Coronary artery (tissue), 2 donors: ENCODE measurements at regions not wholly inside any gene's neighbourhood (a gene's known extent, or its start where the extent isn't known, plus 50 kb on each side); places are given as distances from the start of the nearest gene placed in this dataset.

ENCODE experiments used
- DNase-seq: peaks from one replicate; pipeline ENCODE4 v3.0.0-alpha.2; 2017; ENCODE audit warnings: low spot score
- H3K27ac ChIP-seq, 2 donors: fragments of 200-600 bp; sonication (generic); one replicate each; pipeline ENCODE4 v1.5.1; 2016 to 2019
- H3K4me3 ChIP-seq: fragments of 200-600 bp; sonication (generic); 2 replicates; pipeline ENCODE4 v1.5.1; 2016; ENCODE audit warnings: mild to moderate bottlenecking, moderate library complexity
- TF ChIP-seq, protein P1 (sequence below): fragments of 200-600 bp; sonication (generic); IDR thresholded peaks from one replicate; pipeline ENCODE4 v1.5.1; 2019; ENCODE audit warnings: antibody characterized with exemption

DNA sequence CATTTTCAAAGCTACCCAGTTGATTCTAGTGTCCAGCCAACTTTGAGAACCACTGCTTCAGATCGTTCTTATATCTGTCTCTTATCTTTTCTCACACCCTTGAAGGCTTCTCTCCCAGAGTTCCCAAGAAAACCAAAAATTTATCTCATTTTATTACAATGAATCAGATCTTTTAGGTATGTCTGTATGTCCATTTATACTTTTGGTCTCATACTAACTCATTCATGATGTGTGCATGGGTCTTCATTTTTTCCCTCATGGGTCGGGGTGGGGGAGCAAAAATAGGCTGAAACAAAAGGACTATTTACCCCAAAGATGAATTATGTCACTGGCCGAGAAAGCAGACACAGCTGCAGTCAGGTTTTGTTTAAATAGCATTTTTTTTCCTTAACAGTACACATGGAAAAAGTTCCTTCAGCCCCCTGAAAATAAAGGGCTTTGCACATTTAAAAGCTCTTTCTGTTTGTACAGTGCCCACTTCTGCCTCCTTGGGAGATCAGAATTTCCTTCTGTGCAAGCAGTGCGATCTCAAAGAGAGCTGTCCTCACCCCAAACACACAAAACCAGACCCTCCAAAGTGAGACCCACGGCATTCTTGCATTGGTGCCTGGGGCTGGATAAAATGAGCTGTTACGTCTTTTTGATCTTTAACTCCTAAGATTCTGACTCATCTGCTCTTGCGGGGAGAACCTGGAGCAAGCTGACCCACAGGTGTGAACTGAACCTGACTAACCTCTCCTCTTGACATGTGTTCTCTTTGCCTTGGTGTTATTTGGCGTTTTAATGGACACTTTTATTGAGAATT lies 251.2 kb upstream of the ELAC2 start:
- TF ChIP-seq, protein P1, sequence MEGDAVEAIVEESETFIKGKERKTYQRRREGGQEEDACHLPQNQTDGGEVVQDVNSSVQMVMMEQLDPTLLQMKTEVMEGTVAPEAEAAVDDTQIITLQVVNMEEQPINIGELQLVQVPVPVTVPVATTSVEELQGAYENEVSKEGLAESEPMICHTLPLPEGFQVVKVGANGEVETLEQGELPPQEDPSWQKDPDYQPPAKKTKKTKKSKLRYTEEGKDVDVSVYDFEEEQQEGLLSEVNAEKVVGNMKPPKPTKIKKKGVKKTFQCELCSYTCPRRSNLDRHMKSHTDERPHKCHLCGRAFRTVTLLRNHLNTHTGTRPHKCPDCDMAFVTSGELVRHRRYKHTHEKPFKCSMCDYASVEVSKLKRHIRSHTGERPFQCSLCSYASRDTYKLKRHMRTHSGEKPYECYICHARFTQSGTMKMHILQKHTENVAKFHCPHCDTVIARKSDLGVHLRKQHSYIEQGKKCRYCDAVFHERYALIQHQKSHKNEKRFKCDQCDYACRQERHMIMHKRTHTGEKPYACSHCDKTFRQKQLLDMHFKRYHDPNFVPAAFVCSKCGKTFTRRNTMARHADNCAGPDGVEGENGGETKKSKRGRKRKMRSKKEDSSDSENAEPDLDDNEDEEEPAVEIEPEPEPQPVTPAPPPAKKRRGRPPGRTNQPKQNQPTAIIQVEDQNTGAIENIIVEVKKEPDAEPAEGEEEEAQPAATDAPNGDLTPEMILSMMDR: no peak
- Histone ChIP-seq H3K4me3 (no peak overlapping the region), H3K27ac (no peak overlapping the region)
- DNase-seq: no peak

DNA sequence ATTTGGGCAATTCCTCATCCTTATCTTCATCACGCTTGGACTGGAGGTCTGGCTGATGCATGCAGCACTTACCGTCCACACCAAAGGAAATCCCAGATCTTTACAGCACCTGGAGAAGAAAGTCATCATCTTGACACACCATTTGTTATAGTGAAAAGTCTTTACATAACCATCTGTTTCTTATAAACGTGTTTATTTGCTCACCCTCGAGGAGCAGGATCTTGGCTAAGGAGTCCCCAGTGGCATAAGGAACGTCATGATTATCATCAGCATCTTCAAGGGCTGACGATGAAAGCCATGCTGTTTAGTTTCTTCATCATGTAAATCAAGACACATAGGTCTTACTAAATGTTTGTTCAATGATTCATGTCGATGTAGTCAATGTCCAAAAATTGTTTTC lies 248.8 kb upstream of the ELAC2 start:
- Histone ChIP-seq H3K4me3 (no peak overlapping the region), H3K27ac (no peak overlapping the region)
- no peak for DNase-seq
- TF ChIP-seq, protein P1: no peak

DNA sequence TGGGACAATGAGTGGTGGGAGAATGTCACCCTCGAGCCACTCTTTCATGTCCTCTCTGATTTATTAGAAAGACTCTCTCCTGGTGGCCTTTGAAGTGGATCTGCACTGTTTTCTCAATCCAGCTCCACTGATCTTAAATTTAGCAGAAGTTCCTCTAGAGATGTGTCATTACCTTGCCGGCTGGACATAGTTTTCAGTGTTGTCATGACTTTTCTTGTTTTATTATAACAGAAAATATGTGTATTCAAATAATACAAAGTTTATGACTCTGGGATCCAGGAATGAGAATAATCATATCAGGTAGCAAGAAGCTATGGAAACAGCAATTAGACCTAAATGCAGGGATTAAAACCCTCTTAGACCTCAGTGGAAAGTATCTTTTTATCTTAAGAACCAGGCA lies 247.5 kb upstream of the ELAC2 start:
- H3K4me3 ChIP-seq: no peak overlapping the region
- H3K27ac ChIP-seq: no peak overlapping the region
- TF ChIP-seq, protein P1: no peak
- no peak for DNase-seq

- TF ChIP-seq, protein P1: no peak
- H3K27ac ChIP-seq: no peak overlapping the region
- no peak overlapping the region for H3K4me3 ChIP-seq
- no peak for DNase-seq
These were observed 245.9 kb upstream of the ELAC2 start for GRCh38 chr17:13263746-13264145.

DNA sequence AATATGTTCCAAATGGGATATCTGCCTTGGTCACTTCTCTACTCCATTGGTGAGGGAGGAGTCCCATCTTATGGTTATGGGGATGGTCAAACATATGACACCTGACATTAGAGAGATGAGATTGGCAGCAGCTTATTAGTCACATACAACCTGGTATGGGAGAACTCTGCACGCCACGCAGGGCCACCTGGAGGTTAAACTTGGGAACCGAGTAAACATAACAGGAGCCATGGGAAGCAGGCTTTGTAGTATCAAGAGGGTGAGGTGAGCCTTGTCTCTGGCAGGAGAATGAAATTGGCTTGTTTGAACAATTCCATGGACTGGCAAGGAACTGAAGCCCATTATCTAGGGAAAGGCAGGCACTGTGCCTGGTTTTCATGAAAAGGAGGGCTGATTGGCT lies 238.7 kb upstream of the ELAC2 start:
- DNase-seq: no peak
- TF ChIP-seq, protein P1: no peak
- H3K4me3 ChIP-seq: no peak overlapping the region
- H3K27ac ChIP-seq: no peak overlapping the region

GRCh38 chr17:13253733-13254410 lies 236.0 kb upstream of the ELAC2 start:
- H3K27ac ChIP-seq: no peak overlapping the region
- TF ChIP-seq, protein P1: no peak
- H3K4me3 ChIP-seq: no peak overlapping the region
- DNase-seq: no peak

DNA sequence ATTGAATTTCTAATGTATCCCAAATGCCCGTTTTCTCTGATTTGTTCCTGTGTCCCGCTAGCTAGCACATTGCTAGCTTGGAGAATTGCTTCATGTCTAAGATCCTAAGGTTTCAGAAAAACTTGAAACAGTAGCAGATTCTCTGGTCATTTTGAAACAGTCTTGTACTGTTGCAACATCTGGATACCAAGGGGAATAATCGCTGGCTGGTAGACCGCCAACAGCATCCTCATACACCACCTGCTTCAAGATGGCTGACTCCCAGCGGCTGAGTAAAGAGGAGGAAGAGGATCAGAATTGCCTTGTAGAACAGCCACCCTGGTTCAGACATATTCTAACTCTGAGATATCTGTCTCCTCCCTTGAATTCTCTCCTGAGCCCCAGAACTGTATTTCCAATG lies 226.7 kb upstream of the ELAC2 start:
- DNase-seq: no peak
- no peak overlapping the region for H3K27ac ChIP-seq
- TF ChIP-seq, protein P1: no peak
- no peak overlapping the region for H3K4me3 ChIP-seq
